PFSK-1 (cell line): ENCODE measurements at regions not wholly inside any gene's neighbourhood (a gene's known extent, or its start where the extent isn't known, plus 50 kb on each side); places are given as distances from the start of the nearest gene placed in this dataset.

ENCODE experiments used
- FOXP2 ChIP-seq: optimal IDR thresholded peaks from 2 replicates; pipeline ENCODE3; 2011; ENCODE audit warnings: borderline replicate concordance, control low read depth, inconsistent platforms; ENCODE audit not compliant: insufficient read depth; ENCODE audit errors: extremely low read length, extremely low read depth
- POLR2AphosphoS5 ChIP-seq: IDR thresholded peaks from 2 replicates; pipeline ENCODE4 v1.6.1; 2012; ENCODE audit warnings: low read depth, mild to moderate bottlenecking, control low read depth, low read length, moderate library complexity
- SIN3A ChIP-seq: IDR thresholded peaks from 2 replicates; pipeline ENCODE4 v1.6.1; 2012; ENCODE audit warnings: mild to moderate bottlenecking, low read length, moderate library complexity, borderline replicate concordance; ENCODE audit not compliant: insufficient read depth
- TAF1 ChIP-seq: IDR thresholded peaks from 2 replicates; pipeline ENCODE4 v1.6.1; 2012; ENCODE audit warnings: low read length, control low read depth, borderline replicate concordance; ENCODE audit not compliant: insufficient read depth
- TF ChIP-seq, protein P1 (sequence below), 2 experiments: IDR thresholded peaks; 2 replicates each; pipeline versions ENCODE4 v1.6.1 to v1.8.0; 2011 to 2012; ENCODE audit warnings: low read depth in 2 of 2, low read length in 2 of 2, control low read depth in 1 of 2, inconsistent platforms in 1 of 2, mild to moderate bottlenecking in 1 of 2, moderate library complexity in 1 of 2; ENCODE audit not compliant: insufficient read depth in 1 of 2

DNA sequence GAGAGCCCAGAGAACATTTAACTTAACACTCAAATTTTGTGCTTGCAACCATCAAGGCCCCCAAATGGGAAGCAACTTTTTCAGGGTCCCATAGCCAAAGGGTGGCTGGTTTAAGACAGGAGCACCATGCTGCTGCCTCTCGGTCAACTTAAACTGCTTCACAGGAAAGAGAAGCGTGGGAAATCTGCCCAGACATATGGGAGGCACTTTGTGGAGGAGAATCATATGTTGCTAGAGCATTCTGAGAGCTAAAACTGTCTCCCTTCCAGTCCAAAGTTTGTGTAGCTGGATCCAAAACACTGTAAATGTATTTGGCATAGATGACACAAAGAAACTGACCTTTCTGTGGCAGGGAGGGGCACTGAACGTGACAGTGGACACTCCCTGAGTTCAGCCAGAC is 305.9 kb upstream of the RORA start:
- no peak for TF ChIP-seq SIN3A
- TF ChIP-seq TAF1 = no peak
- TF ChIP-seq, protein P1, sequence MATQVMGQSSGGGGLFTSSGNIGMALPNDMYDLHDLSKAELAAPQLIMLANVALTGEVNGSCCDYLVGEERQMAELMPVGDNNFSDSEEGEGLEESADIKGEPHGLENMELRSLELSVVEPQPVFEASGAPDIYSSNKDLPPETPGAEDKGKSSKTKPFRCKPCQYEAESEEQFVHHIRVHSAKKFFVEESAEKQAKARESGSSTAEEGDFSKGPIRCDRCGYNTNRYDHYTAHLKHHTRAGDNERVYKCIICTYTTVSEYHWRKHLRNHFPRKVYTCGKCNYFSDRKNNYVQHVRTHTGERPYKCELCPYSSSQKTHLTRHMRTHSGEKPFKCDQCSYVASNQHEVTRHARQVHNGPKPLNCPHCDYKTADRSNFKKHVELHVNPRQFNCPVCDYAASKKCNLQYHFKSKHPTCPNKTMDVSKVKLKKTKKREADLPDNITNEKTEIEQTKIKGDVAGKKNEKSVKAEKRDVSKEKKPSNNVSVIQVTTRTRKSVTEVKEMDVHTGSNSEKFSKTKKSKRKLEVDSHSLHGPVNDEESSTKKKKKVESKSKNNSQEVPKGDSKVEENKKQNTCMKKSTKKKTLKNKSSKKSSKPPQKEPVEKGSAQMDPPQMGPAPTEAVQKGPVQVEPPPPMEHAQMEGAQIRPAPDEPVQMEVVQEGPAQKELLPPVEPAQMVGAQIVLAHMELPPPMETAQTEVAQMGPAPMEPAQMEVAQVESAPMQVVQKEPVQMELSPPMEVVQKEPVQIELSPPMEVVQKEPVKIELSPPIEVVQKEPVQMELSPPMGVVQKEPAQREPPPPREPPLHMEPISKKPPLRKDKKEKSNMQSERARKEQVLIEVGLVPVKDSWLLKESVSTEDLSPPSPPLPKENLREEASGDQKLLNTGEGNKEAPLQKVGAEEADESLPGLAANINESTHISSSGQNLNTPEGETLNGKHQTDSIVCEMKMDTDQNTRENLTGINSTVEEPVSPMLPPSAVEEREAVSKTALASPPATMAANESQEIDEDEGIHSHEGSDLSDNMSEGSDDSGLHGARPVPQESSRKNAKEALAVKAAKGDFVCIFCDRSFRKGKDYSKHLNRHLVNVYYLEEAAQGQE (IDR thresholded peaks at IDR 0.05; ENCODE audit: insufficient read depth in 1 of 2, low read depth in 2 of 2, low read length in 2 of 2) = no peak
- no peak for TF ChIP-seq POLR2AphosphoS5
- TF ChIP-seq FOXP2 = no peak
